ENCODE measurements at regions not wholly inside any gene's neighbourhood (a gene's known extent, or its start where the extent isn't known, plus 50 kb on each side); places are given as distances from the start of the nearest gene placed in this dataset.

DNA sequence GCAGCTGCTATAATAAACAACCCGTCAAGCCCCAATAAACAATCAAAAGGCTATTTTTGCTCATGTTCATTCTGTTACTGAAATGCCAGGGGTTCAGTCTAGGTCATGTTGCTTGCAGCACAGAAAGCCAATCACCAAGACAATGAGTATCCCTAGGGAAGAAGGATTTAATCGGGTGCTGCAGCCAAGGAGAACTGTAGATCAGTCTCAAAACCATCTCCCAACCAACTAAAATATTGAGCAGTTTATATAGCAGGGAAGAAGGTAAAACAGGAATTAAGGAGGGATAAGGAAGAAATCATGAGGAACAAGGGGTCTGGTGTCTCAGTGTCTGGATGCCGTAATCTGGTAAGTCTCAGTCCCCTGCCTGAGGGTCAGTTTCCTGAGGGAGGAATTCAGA, 169.5 kb downstream of the BLID start:
- intact Hi-C loops (cut with micrococcal nuclease): no loop called here
- Histone ChIP-seq H3K9me3 (ENCODE audit: control insufficient read depth in 1 of 2, low read length in 2 of 2) (no peaks in the 10 kb centered on the region), H3K4me3 (ENCODE audit: low read length in 2 of 2) (no peak overlapping the region), H3K27ac (ENCODE audit: low read depth, low read length) (no peak overlapping the region), H3K4me1 (ENCODE audit: insufficient read depth, low read length) (no peaks in the 10 kb centered on the region), H3K36me3 (ENCODE audit: insufficient read depth, low read length) (no peaks in the 10 kb centered on the region), H3K27me3 (ENCODE audit: insufficient read depth, low read length) (no peaks in the 10 kb centered on the region)
- no peaks in the 10 kb centered on the region for H3K4me1 Mint-ChIP-seq
- H3K4me3 Mint-ChIP-seq: no peak overlapping the region
- peaks cover 0 to 4% of the 10 kb centered on the region in 2 donors for H3K27me3 Mint-ChIP-seq
- ChIA-PET POLR2A (ENCODE audit: partially characterized antibody) (no interaction called here), CTCF (ENCODE audit: partially characterized antibody) (no interaction called here)
- no peak for DNase-seq
- peaks cover 0 to 4% (median 0%) of the 10 kb centered on the region in 8 donors for H3K9me3 Mint-ChIP-seq
- H3K27ac Mint-ChIP-seq: no peak overlapping the region
- H3K36me3 Mint-ChIP-seq: no peaks in the 10 kb centered on the region

DNA sequence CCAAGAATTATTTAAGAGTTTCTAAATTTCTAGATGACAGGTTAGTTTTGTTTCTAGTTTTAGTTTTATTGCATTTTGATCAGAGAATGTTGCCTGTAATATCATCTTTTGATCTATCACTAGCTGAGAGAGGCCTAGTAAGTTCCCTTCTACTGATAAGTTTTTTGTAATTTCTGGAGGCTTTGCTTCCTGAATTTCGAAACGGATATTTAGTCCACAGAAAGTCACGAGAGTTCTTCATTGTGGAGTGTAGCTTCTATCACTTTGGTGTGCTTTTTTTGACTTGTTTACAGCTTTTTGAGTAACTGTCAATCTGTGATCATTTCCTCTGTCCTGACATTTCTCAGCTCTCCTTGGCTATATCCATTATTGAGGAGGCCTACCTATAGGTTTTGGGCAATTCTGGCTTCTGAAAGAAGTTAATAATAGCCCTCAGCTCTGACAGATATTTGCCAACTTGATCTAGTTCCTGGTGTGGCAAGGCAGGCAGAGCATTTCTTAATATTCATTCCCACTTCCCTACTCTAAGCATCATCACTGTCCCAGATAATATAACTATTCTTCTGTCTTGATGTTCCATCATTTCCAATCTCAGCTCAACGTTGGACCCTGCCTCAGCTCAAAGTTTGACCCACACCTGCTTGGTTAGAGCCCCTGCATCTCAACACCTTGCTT, 171.3 kb downstream of the BLID start:
- ChIA-PET POLR2A (ENCODE audit: partially characterized antibody) (no interaction called here), CTCF (ENCODE audit: partially characterized antibody) (interaction anchor here (0.5 kb wide), 1 partner anchor 80 kb away, joined by 3 read pairs; no protein-coding TSS in a partner anchor)
- no peaks in the 10 kb centered on the region for H3K27me3 ChIP-seq (ENCODE audit: insufficient read depth, low read length)
- no peaks in the 10 kb centered on the region for H3K36me3 ChIP-seq (ENCODE audit: insufficient read depth, low read length)
- no peak overlapping the region for H3K27ac Mint-ChIP-seq
- no peak overlapping the region for H3K4me3 ChIP-seq (ENCODE audit: low read length in 2 of 2)
- H3K4me1 Mint-ChIP-seq: no peaks in the 10 kb centered on the region
- H3K27ac ChIP-seq (ENCODE audit: low read depth, low read length): no peak overlapping the region
- H3K9me3 Mint-ChIP-seq: peaks cover 0 to 4% (median 0%) of the 10 kb centered on the region in 8 donors
- peaks cover 0 to 2% of the 10 kb centered on the region in 2 donors for H3K27me3 Mint-ChIP-seq
- DNase-seq: no peak
- intact Hi-C loops (cut with micrococcal nuclease): no loop called here
- no peak overlapping the region for H3K4me3 Mint-ChIP-seq
- no peaks in the 10 kb centered on the region for H3K9me3 ChIP-seq (ENCODE audit: control insufficient read depth in 1 of 2, low read length in 2 of 2)
- H3K36me3 Mint-ChIP-seq: no peaks in the 10 kb centered on the region
- H3K4me1 ChIP-seq (ENCODE audit: insufficient read depth, low read length): no peaks in the 10 kb centered on the region

DNA sequence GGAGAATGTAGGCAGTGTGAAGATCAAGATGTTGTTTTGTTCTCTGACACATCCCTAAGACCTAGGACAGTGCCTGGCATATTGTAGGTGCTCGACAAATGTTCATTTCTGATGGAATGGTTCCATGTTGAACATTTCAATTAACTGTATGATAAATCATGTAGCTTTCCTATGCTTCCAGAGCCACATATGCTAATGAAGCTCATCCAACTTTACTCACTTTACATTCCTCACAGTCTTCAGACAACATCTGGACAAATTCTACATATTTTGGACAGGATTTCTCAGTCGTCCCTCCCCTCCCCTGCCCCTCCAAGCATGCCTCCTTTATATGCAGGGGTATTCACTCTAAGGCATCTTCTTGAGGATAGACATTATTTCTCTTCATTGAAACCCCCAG, 177.9 kb downstream of the BLID start:
- H3K9me3 Mint-ChIP-seq: peaks cover 0 to 2% (median 0%) of the 10 kb centered on the region in 8 donors
- H3K36me3 Mint-ChIP-seq: no peaks in the 10 kb centered on the region
- intact Hi-C loops (cut with micrococcal nuclease): no loop called here
- ChIA-PET CTCF (ENCODE audit: partially characterized antibody) (no interaction called here), POLR2A (ENCODE audit: partially characterized antibody) (no interaction called here)
- H3K4me3 Mint-ChIP-seq: no peak overlapping the region
- Histone ChIP-seq H3K4me1 (ENCODE audit: insufficient read depth, low read length) (no peaks in the 10 kb centered on the region), H3K27ac (ENCODE audit: low read depth, low read length) (no peak overlapping the region), H3K4me3 (ENCODE audit: low read length in 2 of 2) (no peak overlapping the region), H3K9me3 (ENCODE audit: control insufficient read depth in 1 of 2, low read length in 2 of 2) (no peaks in the 10 kb centered on the region), H3K27me3 (ENCODE audit: insufficient read depth, low read length) (no peaks in the 10 kb centered on the region), H3K36me3 (ENCODE audit: insufficient read depth, low read length) (no peaks in the 10 kb centered on the region)
- H3K27ac Mint-ChIP-seq: no peak overlapping the region
- no peak for DNase-seq
- peaks cover 0 to 2% of the 10 kb centered on the region in 2 donors for H3K27me3 Mint-ChIP-seq
- H3K4me1 Mint-ChIP-seq: no peaks in the 10 kb centered on the region

DNA sequence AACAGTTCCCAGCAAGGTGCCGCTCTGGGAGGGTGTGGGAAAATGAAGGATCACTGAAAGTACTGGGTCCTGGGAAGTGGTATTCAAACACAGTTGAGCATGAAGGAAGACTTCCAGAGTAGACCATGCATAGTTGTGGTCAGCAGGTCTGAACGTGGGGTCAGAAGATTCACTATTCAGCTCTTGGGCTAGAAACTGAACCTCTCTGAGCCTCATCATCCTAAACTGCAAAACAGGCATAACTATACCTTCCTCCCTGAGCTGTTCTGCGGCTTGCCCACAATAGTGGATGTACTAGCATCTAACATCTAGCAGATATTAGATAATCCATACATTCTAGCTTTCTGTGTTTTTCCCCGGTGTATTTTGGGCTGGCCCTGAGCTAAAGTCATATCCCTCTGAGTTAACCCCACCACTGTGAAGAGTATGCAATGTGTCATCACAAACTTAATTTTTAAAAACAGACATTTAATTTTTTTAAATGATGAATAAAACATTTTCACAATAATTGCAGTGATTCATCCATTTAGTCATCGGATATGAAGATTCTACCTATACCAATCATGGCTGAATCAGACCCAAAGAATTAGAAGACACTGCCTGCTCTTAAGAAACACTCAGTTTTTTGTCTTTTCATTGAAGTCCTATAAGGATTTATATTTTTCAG, 179.1 kb downstream of the BLID start:
- Histone ChIP-seq H3K4me3 (ENCODE audit: low read length in 2 of 2) (no peak overlapping the region), H3K27ac (ENCODE audit: low read depth, low read length) (no peak overlapping the region), H3K27me3 (ENCODE audit: insufficient read depth, low read length) (no peaks in the 10 kb centered on the region), H3K4me1 (ENCODE audit: insufficient read depth, low read length) (no peaks in the 10 kb centered on the region), H3K9me3 (ENCODE audit: control insufficient read depth in 1 of 2, low read length in 2 of 2) (no peaks in the 10 kb centered on the region), H3K36me3 (ENCODE audit: insufficient read depth, low read length) (no peaks in the 10 kb centered on the region)
- no peaks in the 10 kb centered on the region for H3K36me3 Mint-ChIP-seq
- intact Hi-C loops (cut with micrococcal nuclease): no loop called here
- peaks cover 2 to 9% of the 10 kb centered on the region in 2 donors for H3K27me3 Mint-ChIP-seq
- ChIA-PET CTCF (ENCODE audit: partially characterized antibody) (no interaction called here), POLR2A (ENCODE audit: partially characterized antibody) (no interaction called here)
- H3K4me3 Mint-ChIP-seq: no peak overlapping the region
- H3K9me3 Mint-ChIP-seq: peaks cover 0 to 2% (median 0%) of the 10 kb centered on the region in 8 donors
- H3K27ac Mint-ChIP-seq: no peak overlapping the region
- no peak for DNase-seq
- no peaks in the 10 kb centered on the region for H3K4me1 Mint-ChIP-seq

DNA sequence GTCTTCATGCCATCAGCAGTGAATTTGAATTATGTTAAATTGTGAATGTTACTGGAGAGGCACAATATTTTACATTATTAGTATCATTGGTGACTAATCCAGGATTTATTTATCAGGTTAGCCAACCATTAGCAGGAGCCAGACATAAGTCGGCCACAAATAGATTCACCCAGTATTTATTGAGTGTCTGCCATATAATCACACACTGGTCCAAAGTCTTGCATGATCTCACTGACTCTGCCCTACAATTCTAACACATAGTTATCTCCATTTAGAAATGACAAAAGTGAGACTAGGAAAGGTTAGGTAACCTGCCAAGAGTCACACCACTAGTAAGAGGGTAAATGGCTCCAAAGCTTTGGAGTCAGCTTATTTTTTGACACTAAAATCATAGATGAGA, 179.6 kb downstream of the BLID start:
- POLR2A ChIA-PET (ENCODE audit: partially characterized antibody): no interaction called here

DNA sequence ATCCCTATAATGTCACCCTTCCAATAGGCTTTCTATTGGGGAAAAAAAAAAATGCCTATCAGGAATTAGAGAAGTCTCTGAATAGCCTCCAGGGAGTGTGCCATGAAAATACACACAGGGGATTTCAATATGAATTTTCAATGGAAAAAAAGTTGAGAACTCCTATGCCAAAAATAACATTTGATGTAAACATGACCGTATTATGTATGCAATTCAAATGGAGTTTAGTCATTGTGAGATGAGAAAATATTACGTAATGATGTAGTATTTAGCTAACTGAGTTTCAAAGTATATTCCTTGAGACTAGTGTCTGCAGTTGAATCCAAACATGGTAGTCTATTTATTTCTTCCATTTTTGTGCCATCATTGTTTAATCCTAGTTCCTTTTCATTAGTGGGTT, 182.3 kb downstream of the BLID start:
- DNase-seq: no peak
- CTCF ChIA-PET (ENCODE audit: partially characterized antibody): no interaction called here
- Histone ChIP-seq H3K27ac (ENCODE audit: low read depth, low read length) (no peak overlapping the region), H3K9me3 (ENCODE audit: control insufficient read depth in 1 of 2, low read length in 2 of 2) (no peaks in the 10 kb centered on the region), H3K27me3 (ENCODE audit: insufficient read depth, low read length) (no peaks in the 10 kb centered on the region), H3K36me3 (ENCODE audit: insufficient read depth, low read length) (no peaks in the 10 kb centered on the region), H3K4me3 (ENCODE audit: low read length in 2 of 2) (no peak overlapping the region), H3K4me1 (ENCODE audit: insufficient read depth, low read length) (no peaks in the 10 kb centered on the region)
- Mint-ChIP-seq H3K36me3 (no peaks in the 10 kb centered on the region), H3K27me3 (peaks cover 5 to 11% of the 10 kb centered on the region in 2 donors), H3K27ac (no peak overlapping the region), H3K4me3 (no peak overlapping the region), H3K9me3 (peaks cover 0 to 2% (median 0%) of the 10 kb centered on the region in 8 donors), H3K4me1 (peaks cover 0 to 2% (median 0%) of the 10 kb centered on the region in 4 donors)
- POLR2A ChIA-PET (ENCODE audit: partially characterized antibody): no interaction called here
- intact Hi-C loops (cut with micrococcal nuclease): no loop called here

More for the DNA sequence above, 179.6 kb downstream of the BLID start:
- Histone ChIP-seq H3K4me1 (ENCODE audit: insufficient read depth, low read length) (no peaks in the 10 kb centered on the region), H3K36me3 (ENCODE audit: insufficient read depth, low read length) (no peaks in the 10 kb centered on the region), H3K27ac (ENCODE audit: low read depth, low read length) (no peak overlapping the region), H3K27me3 (ENCODE audit: insufficient read depth, low read length) (no peaks in the 10 kb centered on the region), H3K9me3 (ENCODE audit: control insufficient read depth in 1 of 2, low read length in 2 of 2) (no peaks in the 10 kb centered on the region), H3K4me3 (ENCODE audit: low read length in 2 of 2) (no peak overlapping the region)
- no peak for DNase-seq
- H3K36me3 Mint-ChIP-seq: no peaks in the 10 kb centered on the region
- no peak overlapping the region for H3K27ac Mint-ChIP-seq
- H3K4me1 Mint-ChIP-seq: no peaks in the 10 kb centered on the region
- no peak overlapping the region for H3K4me3 Mint-ChIP-seq
- CTCF ChIA-PET (ENCODE audit: partially characterized antibody): no interaction called here
- intact Hi-C loops (cut with micrococcal nuclease): no loop called here
- peaks cover 5 to 13% of the 10 kb centered on the region in 2 donors for H3K27me3 Mint-ChIP-seq
- peaks cover 0 to 2% (median 0%) of the 10 kb centered on the region in 8 donors for H3K9me3 Mint-ChIP-seq

DNA sequence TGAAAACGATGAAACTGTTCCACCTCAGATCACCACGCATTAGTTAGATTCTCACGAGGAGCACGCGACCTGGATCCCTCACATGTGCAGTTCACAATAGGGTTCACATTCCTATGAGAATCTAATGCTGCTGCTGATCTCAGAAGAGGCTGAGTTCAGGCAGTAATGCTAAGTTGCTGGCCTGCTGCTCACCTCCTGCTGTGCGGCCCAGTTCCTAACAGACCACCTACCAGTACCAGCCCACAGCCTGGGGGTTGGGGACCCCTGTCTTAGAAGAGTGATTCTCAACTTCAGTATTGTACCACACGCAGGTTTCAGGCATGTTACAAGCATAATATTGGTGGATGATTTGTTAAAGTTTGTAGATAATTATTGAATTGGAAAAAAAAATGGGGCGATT, 182.7 kb downstream of the BLID start:
- no peak for DNase-seq
- intact Hi-C loops (cut with micrococcal nuclease): no loop called here
- no peak overlapping the region for H3K27ac ChIP-seq (ENCODE audit: low read depth, low read length)
- H3K4me1 ChIP-seq (ENCODE audit: insufficient read depth, low read length): no peaks in the 10 kb centered on the region
- no peak overlapping the region for H3K4me3 Mint-ChIP-seq
- no peak overlapping the region for H3K4me3 ChIP-seq (ENCODE audit: low read length in 2 of 2)
- no peaks in the 10 kb centered on the region for H3K9me3 ChIP-seq (ENCODE audit: control insufficient read depth in 1 of 2, low read length in 2 of 2)
- H3K36me3 ChIP-seq (ENCODE audit: insufficient read depth, low read length): no peaks in the 10 kb centered on the region
- no peaks in the 10 kb centered on the region for H3K27me3 ChIP-seq (ENCODE audit: insufficient read depth, low read length)
- H3K27ac Mint-ChIP-seq: no peak overlapping the region
- ChIA-PET POLR2A (ENCODE audit: partially characterized antibody) (no interaction called here), CTCF (ENCODE audit: partially characterized antibody) (no interaction called here)
- H3K36me3 Mint-ChIP-seq: no peaks in the 10 kb centered on the region
- H3K27me3 Mint-ChIP-seq: peaks cover 5 to 11% of the 10 kb centered on the region in 2 donors
- H3K4me1 Mint-ChIP-seq: peaks cover 0 to 2% (median 0%) of the 10 kb centered on the region in 4 donors
- H3K9me3 Mint-ChIP-seq: peaks cover 0 to 2% (median 0%) of the 10 kb centered on the region in 8 donors
